Upper lobe of left lung (tissue), 6 donors: ENCODE measurements at regions not wholly inside any gene's neighbourhood (a gene's known extent, or its start where the extent isn't known, plus 50 kb on each side); places are given as distances from the start of the nearest gene placed in this dataset.

Experiments used
- ATAC-seq, 2 donors: fragments of 200-7000 bp; cut with Tn5 transposase; one replicate each; pipeline ENCODE4 v1.9.1; 2022; ENCODE audit warnings: mild to moderate bottlenecking in 2 of 2, moderate library complexity in 2 of 2; ENCODE audit not compliant: low FRiP score in 2 of 2
- DNase-seq, 2 donors: peaks; one replicate each; pipeline ENCODE4 v3.0.0-alpha.2; 2019 to 2020
- H3K27ac ChIP-seq, 4 donors: fragments of 200-600 bp; sonication (generic); one replicate each; pipeline ENCODE4 v1.5.1; 2016 to 2019
- H3K27me3 ChIP-seq, 4 donors: fragments of 200-600 bp; sonication (generic); one replicate each; pipeline ENCODE4 v1.5.1; 2017 to 2019
- H3K36me3 ChIP-seq, 4 donors: fragments of 200-600 bp; sonication (generic); one replicate each; pipeline ENCODE4 v1.5.1; 2016 to 2019
- H3K4me1 ChIP-seq, 4 donors: fragments of 200-600 bp; sonication (generic); one replicate each; pipeline ENCODE4 v1.5.1; 2018 to 2019
- H3K4me3 ChIP-seq, 4 donors: fragments of 200-600 bp; sonication (generic); one replicate each; pipeline ENCODE4 v1.5.1; 2017 to 2019; ENCODE audit warnings: mild to moderate bottlenecking in 2 of 4, moderate library complexity in 1 of 4
- H3K9me3 ChIP-seq, 4 donors: fragments of 200-600 bp; sonication (generic); one replicate each; pipeline ENCODE4 v1.5.1; 2018 to 2019
- EP300 ChIP-seq, 4 donors: sonication (generic); formaldehyde crosslinking; IDR thresholded peaks; one replicate each; pipeline ENCODE4 v1.5.1; 2017; ENCODE audit warnings: antibody characterized with exemption in 4 of 4, control low read depth in 2 of 4
- POLR2A ChIP-seq, 4 donors: fragments of 450-650 bp; IDR thresholded peaks; one replicate each; pipeline ENCODE4 v1.5.1; 2016 to 2017; ENCODE audit warnings: antibody characterized with exemption in 4 of 4, mild to moderate bottlenecking in 2 of 4
- POLR2AphosphoS5 ChIP-seq, 2 donors: sonication (generic); formaldehyde crosslinking; IDR thresholded peaks; one replicate each; pipeline ENCODE4 v1.5.1; 2017; ENCODE audit warnings: antibody characterized with exemption in 2 of 2
- WGBS, 2 donors: methylation state at CpG; one replicate each; pipeline ENCODE4 v1.1.5; 2017 to 2018; 5-methylcytosine and 5-hydroxymethylcytosine counted together
- TF ChIP-seq, protein P1 (sequence below), 6 experiments: fragments of 450-650 bp in 4 of 6; fragments of 200-600 bp in 2 of 6; sonication (generic) in 2 of 6; IDR thresholded peaks; one replicate each; pipeline ENCODE4 v1.5.1; 2016 to 2019; ENCODE audit warnings: antibody characterized with exemption in 6 of 6
- donor health status: DM: no; HTN: no; CAD: no; lungs with moderate emphysema.
- donor health status: DM: no; HTN: yes; CAD: no; lungs with severe emphysema.

GRCh38 chr2:120401275-120402066 is 55.5 kb downstream of the INHBB start:
- Histone ChIP-seq H3K4me3 (no peak overlapping the region), H3K4me1 (no peaks in the 10 kb centered on the region), H3K36me3 (no peaks in the 10 kb centered on the region), H3K27ac (no peak overlapping the region), H3K9me3 (no peaks in the 10 kb centered on the region), H3K27me3 (no peaks in the 10 kb centered on the region)
- ATAC-seq (no peak), DNase-seq (no peak)
- 74 to 79% methylated on average over 7 to 8 of the region's 8 CpGs for WGBS, 2 donors
- TF ChIP-seq EP300 (IDR thresholded peaks at IDR 0.05) (no peak), POLR2A (IDR thresholded peaks at IDR 0.05) (no peak), POLR2AphosphoS5 (IDR thresholded peaks at IDR 0.05) (no peak)
- TF ChIP-seq, protein P1, sequence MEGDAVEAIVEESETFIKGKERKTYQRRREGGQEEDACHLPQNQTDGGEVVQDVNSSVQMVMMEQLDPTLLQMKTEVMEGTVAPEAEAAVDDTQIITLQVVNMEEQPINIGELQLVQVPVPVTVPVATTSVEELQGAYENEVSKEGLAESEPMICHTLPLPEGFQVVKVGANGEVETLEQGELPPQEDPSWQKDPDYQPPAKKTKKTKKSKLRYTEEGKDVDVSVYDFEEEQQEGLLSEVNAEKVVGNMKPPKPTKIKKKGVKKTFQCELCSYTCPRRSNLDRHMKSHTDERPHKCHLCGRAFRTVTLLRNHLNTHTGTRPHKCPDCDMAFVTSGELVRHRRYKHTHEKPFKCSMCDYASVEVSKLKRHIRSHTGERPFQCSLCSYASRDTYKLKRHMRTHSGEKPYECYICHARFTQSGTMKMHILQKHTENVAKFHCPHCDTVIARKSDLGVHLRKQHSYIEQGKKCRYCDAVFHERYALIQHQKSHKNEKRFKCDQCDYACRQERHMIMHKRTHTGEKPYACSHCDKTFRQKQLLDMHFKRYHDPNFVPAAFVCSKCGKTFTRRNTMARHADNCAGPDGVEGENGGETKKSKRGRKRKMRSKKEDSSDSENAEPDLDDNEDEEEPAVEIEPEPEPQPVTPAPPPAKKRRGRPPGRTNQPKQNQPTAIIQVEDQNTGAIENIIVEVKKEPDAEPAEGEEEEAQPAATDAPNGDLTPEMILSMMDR (IDR thresholded peaks at IDR 0.05) = no peak

- Histone ChIP-seq H3K9me3 (no peaks in the 10 kb centered on the region), H3K4me3 (no peak overlapping the region), H3K36me3 (no peaks in the 10 kb centered on the region), H3K27me3 (no peaks in the 10 kb centered on the region), H3K27ac (no peak overlapping the region), H3K4me1 (no peaks in the 10 kb centered on the region)
- no peak for TF ChIP-seq EP300 (IDR thresholded peaks at IDR 0.05)
- 70 to 76% methylated on average over 5 of the region's 5 CpGs for WGBS, 2 donors
- no peak for ATAC-seq
- no peak for DNase-seq
These were observed 56.1 kb downstream of the INHBB start for GRCh38 chr2:120402067-120402433.

- Histone ChIP-seq H3K36me3 (no peaks in the 10 kb centered on the region), H3K27ac (no peak overlapping the region), H3K4me3 (no peak overlapping the region), H3K27me3 (no peaks in the 10 kb centered on the region), H3K9me3 (no peaks in the 10 kb centered on the region), H3K4me1 (no peaks in the 10 kb centered on the region)
- DNase-seq (no peak), ATAC-seq (no peak)
- TF ChIP-seq, protein P1 (IDR thresholded peaks at IDR 0.05) = no peak
- TF ChIP-seq POLR2A (IDR thresholded peaks at IDR 0.05) = no peak
- no peak for TF ChIP-seq POLR2AphosphoS5 (IDR thresholded peaks at IDR 0.05)
- no peak for TF ChIP-seq EP300 (IDR thresholded peaks at IDR 0.05)
- 93% methylated on average over 5 to 6 of the region's 6 CpGs for WGBS, 2 donors
These were observed 56.6 kb downstream of the INHBB start for GRCh38 chr2:120402508-120402907.

DNA sequence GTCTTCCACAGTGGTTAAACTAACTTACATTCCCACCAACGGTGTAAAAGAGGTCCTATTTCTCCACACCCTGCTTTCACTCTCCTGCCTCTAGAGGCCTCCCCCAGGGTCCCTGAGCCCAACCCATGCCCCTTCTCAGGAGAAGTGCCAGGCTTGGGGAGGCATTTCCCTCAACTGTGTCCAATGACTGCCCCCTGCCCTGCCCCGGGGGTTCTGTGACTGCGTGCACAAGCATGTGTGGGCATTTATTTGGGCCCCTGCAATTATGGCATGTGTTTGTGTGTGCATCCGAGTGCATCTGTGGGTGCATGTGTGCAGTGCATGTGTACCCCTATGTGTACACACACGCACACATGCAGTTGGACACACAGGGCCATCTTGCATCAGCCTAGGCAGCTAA is 57.3 kb downstream of the INHBB start:
- WGBS, 2 donors = 77 to 80% methylated on average over 3 to 5 of the region's 5 CpGs
- no peaks in the 10 kb centered on the region for H3K4me1 ChIP-seq
- TF ChIP-seq, protein P1 (IDR thresholded peaks at IDR 0.05) = no peak
- TF ChIP-seq POLR2AphosphoS5 (IDR thresholded peaks at IDR 0.05) (no peak), EP300 (IDR thresholded peaks at IDR 0.05) (no peak), POLR2A (IDR thresholded peaks at IDR 0.05) (no peak)
- H3K4me3 ChIP-seq = no peak overlapping the region
- no peak for DNase-seq
- H3K9me3 ChIP-seq = peaks cover 0 to 3% (median 0%) of the 10 kb centered on the region in 4 donors
- no peak for ATAC-seq
- no peaks in the 10 kb centered on the region for H3K27me3 ChIP-seq
- no peak overlapping the region for H3K27ac ChIP-seq
- H3K36me3 ChIP-seq = no peaks in the 10 kb centered on the region

- Histone ChIP-seq H3K9me3 (peaks cover 0 to 3% (median 0%) of the 10 kb centered on the region in 4 donors), H3K27ac (no peak overlapping the region), H3K27me3 (no peaks in the 10 kb centered on the region), H3K4me3 (no peak overlapping the region), H3K4me1 (no peaks in the 10 kb centered on the region), H3K36me3 (no peaks in the 10 kb centered on the region)
- WGBS, 2 donors = 70 to 72% methylated on average over 5 of the region's 5 CpGs
- ATAC-seq = no peak
- TF ChIP-seq, protein P1 (IDR thresholded peaks at IDR 0.05) = no peak
- no peak for TF ChIP-seq POLR2AphosphoS5 (IDR thresholded peaks at IDR 0.05)
- TF ChIP-seq EP300 (IDR thresholded peaks at IDR 0.05) = no peak
- TF ChIP-seq POLR2A (IDR thresholded peaks at IDR 0.05) = no peak
- DNase-seq = no peak
These were observed 57.7 kb downstream of the INHBB start for GRCh38 chr2:120403676-120404075.
